ENCODE measurements at regions not wholly inside any gene's neighbourhood (a gene's known extent, or its start where the extent isn't known, plus 50 kb on each side); places are given as distances from the start of the nearest gene placed in this dataset.

DNA sequence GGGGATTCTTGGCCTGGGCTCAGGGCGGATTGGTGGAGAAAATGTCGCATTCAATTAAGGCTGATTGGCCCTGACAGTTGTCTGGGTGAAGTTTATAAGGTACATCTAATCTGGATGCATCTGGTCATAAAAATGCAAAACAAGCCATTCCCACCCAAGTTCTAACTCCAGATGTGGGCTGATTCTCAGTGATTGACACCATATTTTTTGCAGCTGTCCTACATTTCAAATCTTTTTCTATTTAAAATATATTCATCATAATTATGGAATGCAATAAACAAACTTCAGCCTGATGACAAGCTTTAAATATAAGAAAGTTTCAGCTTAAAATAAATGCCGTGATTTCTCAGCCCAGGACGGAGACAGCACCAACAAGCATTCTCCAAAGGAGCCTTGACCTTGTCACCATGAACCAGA lies 146.4 kb upstream of the SMIM23 start:
- Histone ChIP-seq H3K9me3 (no peaks in the 10 kb centered on the region), H3K36me3 (no peaks in the 10 kb centered on the region), H3K27ac (peak overlapping the region; percentile 32 to 42), H3K27me3 (no peaks in the 10 kb centered on the region), H3K4me3 (no peak overlapping the region), H3K4me1 (peaks cover 0 to 34% (median 19%) of the 10 kb centered on the region in 4 donors)
- no peak for DNase-seq
- intact Hi-C loops (cut with DNase I; ENCODE audit: low total_unique reads): no loop called here
- TF ChIP-seq, protein P1, sequence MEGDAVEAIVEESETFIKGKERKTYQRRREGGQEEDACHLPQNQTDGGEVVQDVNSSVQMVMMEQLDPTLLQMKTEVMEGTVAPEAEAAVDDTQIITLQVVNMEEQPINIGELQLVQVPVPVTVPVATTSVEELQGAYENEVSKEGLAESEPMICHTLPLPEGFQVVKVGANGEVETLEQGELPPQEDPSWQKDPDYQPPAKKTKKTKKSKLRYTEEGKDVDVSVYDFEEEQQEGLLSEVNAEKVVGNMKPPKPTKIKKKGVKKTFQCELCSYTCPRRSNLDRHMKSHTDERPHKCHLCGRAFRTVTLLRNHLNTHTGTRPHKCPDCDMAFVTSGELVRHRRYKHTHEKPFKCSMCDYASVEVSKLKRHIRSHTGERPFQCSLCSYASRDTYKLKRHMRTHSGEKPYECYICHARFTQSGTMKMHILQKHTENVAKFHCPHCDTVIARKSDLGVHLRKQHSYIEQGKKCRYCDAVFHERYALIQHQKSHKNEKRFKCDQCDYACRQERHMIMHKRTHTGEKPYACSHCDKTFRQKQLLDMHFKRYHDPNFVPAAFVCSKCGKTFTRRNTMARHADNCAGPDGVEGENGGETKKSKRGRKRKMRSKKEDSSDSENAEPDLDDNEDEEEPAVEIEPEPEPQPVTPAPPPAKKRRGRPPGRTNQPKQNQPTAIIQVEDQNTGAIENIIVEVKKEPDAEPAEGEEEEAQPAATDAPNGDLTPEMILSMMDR (IDR thresholded peaks at IDR 0.05): no peak

DNA sequence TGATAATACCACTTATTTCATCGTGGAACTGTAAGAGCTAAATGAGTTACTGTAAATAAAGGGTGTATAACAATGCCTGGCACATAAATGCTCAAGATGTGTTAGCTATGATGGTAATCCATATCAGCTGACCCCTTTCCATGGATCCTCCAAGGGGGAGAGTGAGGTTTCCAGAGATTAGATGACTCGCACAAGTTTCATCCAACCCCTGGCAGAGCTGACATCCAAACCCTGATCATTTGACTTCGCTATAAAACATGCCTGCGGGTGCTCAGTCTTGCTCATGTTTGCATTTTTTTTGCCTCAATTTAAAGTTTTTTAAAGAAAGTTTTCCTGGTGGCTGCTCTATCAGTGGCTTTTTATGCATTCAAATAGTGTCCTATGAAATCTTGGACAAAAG lies 145.7 kb upstream of the SMIM23 start:
- no peak for DNase-seq
- H3K4me1 ChIP-seq: peaks cover 0 to 34% (median 19%) of the 10 kb centered on the region in 4 donors
- no peak overlapping the region for H3K4me3 ChIP-seq
- no peaks in the 10 kb centered on the region for H3K36me3 ChIP-seq
- H3K9me3 ChIP-seq: no peaks in the 10 kb centered on the region
- H3K27ac ChIP-seq: peak overlapping the region; percentile 32 to 42
- TF ChIP-seq, protein P1 (IDR thresholded peaks at IDR 0.05): no peak
- intact Hi-C loops (cut with DNase I; ENCODE audit: low total_unique reads): no loop called here
- H3K27me3 ChIP-seq: no peaks in the 10 kb centered on the region

DNA sequence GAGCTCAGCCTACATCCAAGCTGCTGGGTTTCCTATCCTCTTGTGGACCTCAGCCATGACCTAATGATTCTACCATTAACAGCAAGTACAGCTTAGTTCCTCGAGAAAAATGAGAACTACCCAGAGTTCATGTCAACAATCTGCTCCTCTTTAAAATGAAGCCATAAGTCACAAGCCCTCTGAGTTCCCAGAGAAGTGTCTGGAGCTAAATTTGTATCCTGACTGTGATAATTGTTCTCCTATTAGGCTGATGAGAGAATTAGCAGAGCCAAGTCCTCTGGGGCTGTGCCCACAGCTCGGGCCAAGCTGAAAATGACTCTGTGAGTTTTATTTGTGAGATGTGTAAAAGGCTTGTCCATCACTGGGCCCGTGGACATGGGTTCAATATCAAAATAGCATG lies 145.1 kb upstream of the SMIM23 start:
- peaks cover 0 to 34% (median 19%) of the 10 kb centered on the region in 4 donors for H3K4me1 ChIP-seq
- no peak overlapping the region for H3K4me3 ChIP-seq
- intact Hi-C loops (cut with DNase I; ENCODE audit: low total_unique reads): no loop called here
- peak overlapping the region; percentile 2 to 55 for H3K27ac ChIP-seq
- TF ChIP-seq, protein P1 (IDR thresholded peaks at IDR 0.05): no peak
- H3K27me3 ChIP-seq: no peaks in the 10 kb centered on the region
- no peaks in the 10 kb centered on the region for H3K9me3 ChIP-seq
- no peaks in the 10 kb centered on the region for H3K36me3 ChIP-seq
- DNase-seq: no peak

DNA sequence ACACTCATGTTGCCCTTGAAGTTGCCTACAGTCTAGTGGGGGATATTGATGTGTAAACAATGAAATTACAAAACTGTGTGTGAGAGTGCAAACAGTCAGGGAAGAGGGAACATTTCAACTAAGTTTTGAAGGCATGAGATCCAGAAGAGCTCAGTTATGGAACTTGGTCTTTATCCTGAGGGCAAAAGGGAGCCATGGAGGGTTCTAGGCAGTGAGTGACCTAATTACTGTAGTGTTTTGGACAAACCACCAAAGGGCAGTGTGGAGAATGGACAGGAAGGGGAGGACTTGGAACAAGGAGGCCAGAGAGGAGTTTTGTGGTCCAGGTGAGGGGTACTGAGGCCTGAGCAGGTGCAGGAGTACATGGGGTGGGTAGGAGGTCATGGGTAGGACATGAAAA lies 143.7 kb upstream of the SMIM23 start:
- Histone ChIP-seq H3K27me3 (peaks cover 0 to 4% of the 10 kb centered on the region in 2 donors), H3K4me1 (peaks cover 0 to 34% (median 19%) of the 10 kb centered on the region in 4 donors), H3K27ac (no peak overlapping the region), H3K9me3 (no peaks in the 10 kb centered on the region), H3K36me3 (no peaks in the 10 kb centered on the region), H3K4me3 (no peak overlapping the region)
- DNase-seq: no peak
- intact Hi-C loops (cut with DNase I; ENCODE audit: low total_unique reads): no loop called here
- TF ChIP-seq, protein P1 (IDR thresholded peaks at IDR 0.05): no peak

DNA sequence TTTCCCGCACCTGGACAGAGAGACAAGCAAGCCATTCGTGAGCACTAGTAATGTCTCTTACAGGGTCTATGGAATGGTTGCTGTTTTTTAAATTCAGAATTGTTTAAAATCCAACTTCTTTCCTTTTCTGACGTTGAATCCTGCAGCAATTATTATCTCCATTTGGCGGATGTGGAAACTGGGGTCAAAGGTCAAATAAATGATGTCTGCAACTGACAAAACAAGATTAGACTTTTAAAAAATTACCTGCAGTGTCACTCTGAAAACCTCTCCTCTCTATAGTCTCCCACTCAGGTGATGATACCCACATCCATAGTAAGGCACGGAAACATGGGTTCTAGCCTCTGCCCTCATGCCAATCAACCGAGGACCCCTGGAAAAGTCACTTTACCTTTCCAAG lies 142.7 kb upstream of the SMIM23 start:
- no peak for DNase-seq
- Histone ChIP-seq H3K36me3 (no peaks in the 10 kb centered on the region), H3K27ac (no peak overlapping the region), H3K4me1 (peaks cover 0 to 34% (median 19%) of the 10 kb centered on the region in 4 donors), H3K9me3 (no peaks in the 10 kb centered on the region), H3K4me3 (no peak overlapping the region), H3K27me3 (peaks cover 0 to 8% of the 10 kb centered on the region in 2 donors)
- TF ChIP-seq, protein P1 (IDR thresholded peaks at IDR 0.05): no peak
- intact Hi-C loops (cut with DNase I; ENCODE audit: low total_unique reads): no loop called here

DNA sequence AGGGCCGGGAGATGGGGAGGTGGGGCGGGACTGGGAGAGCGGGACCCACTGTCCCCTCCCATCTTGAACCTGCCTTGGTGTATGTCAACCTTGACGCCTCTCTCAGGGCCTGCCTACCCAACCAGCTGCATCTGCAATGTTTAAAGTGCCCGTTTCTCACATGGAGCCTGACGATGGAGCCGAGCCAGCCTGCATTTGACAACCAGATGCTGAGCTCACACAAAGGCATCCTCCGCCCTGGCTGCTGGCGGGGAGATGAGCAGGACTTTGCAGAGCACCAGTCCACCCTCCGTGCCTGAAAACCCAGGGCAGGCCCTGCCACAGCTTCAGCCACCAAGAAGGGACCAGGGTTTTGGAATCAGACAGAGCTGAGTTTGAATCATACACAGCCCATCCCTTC lies 141.1 kb upstream of the SMIM23 start:
- H3K27ac ChIP-seq: no peak overlapping the region
- no peaks in the 10 kb centered on the region for H3K9me3 ChIP-seq
- H3K36me3 ChIP-seq: no peaks in the 10 kb centered on the region
- H3K27me3 ChIP-seq: peaks cover 0 to 8% of the 10 kb centered on the region in 2 donors
- DNase-seq: no peak
- H3K4me3 ChIP-seq: no peak overlapping the region
- TF ChIP-seq, protein P1 (IDR thresholded peaks at IDR 0.05): no peak
- peaks cover 0 to 20% (median 12%) of the 10 kb centered on the region in 4 donors for H3K4me1 ChIP-seq
- intact Hi-C loops (cut with DNase I; ENCODE audit: low total_unique reads): no loop called here

Measured in tibial artery (tissue), 4 donors.